ENCODE measurements at regions not wholly inside any gene's neighbourhood (a gene's known extent, or its start where the extent isn't known, plus 50 kb on each side); places are given as distances from the start of the nearest gene placed in this dataset.

DNA sequence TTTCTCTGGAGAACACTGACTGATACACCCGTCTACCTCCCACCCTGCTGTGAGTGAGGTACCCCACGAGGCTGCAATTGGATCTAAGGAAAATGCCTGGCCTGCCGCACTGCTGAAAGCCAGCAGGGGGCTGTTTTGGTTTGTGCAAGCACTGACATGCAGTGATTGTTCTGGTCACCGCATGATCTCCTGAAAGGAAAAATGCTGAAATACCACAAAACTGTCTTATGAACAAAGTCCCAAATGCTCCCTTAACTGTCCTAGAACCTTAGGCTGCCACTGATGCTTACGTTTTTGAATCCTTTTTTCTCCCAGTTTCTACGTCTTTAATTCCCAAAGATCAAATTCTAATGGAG, 132.7 kb downstream of the JCAD start:
- no peak overlapping the region for H3K4me3 ChIP-seq (replicated peaks in 1 of 2; ENCODE audit: low read depth in 2 of 2, low read length in 2 of 2)
- DNase-seq (ENCODE audit: low read depth in 2 of 2), result peak; percentile 73 to 75
- TF ChIP-seq, protein P1, sequence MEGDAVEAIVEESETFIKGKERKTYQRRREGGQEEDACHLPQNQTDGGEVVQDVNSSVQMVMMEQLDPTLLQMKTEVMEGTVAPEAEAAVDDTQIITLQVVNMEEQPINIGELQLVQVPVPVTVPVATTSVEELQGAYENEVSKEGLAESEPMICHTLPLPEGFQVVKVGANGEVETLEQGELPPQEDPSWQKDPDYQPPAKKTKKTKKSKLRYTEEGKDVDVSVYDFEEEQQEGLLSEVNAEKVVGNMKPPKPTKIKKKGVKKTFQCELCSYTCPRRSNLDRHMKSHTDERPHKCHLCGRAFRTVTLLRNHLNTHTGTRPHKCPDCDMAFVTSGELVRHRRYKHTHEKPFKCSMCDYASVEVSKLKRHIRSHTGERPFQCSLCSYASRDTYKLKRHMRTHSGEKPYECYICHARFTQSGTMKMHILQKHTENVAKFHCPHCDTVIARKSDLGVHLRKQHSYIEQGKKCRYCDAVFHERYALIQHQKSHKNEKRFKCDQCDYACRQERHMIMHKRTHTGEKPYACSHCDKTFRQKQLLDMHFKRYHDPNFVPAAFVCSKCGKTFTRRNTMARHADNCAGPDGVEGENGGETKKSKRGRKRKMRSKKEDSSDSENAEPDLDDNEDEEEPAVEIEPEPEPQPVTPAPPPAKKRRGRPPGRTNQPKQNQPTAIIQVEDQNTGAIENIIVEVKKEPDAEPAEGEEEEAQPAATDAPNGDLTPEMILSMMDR (IDR thresholded peaks at IDR 0.05; ENCODE audit: low read depth, low read length), result peak; percentile 80

- no peak for DNase-seq (ENCODE audit: low read depth in 2 of 2)
- TF ChIP-seq, protein P1 (IDR thresholded peaks at IDR 0.05; ENCODE audit: low read depth, low read length), result no peak
- no peak overlapping the region for H3K4me3 ChIP-seq (replicated peaks in 1 of 2; ENCODE audit: low read depth in 2 of 2, low read length in 2 of 2)
Measured at GRCh38 chr10:29925771-29926692, 133.4 kb downstream of the JCAD start.

GRCh38 chr10:29924436-29924835, 134.9 kb downstream of the JCAD start:
- TF ChIP-seq, protein P1 (IDR thresholded peaks at IDR 0.05; ENCODE audit: low read depth, low read length), result no peak

DNA sequence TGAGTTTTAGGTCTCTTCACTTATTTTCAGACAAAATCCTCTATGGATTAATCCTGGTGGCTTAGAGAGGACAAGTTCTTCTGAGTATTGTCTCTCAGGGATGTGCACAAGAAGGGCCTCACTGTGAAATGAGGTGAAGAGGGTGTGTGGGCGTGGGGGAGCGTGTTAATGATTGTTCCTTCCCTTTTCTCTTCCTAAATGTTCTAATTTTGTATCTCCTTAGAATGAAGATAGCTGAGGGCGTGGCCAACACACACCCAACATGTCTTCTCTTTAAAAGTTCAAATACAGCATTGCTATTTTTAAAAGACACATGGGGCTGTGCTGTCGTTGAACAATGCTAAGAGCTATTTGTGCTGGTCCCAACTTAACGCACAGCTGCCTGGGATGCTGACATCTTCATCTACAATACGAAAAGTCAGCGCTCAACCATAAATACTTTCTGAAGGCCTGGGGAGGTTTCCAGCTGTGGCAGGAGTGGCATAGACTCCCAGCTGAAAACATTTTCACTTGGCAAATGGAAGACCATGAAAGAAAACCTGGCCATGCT, 135.9 kb downstream of the JCAD start:
- no peak for DNase-seq (ENCODE audit: low read depth in 2 of 2)
- TF ChIP-seq, protein P1 (IDR thresholded peaks at IDR 0.05; ENCODE audit: low read depth, low read length), result no peak
- H3K4me3 ChIP-seq (replicated peaks in 1 of 2; ENCODE audit: low read depth in 2 of 2, low read length in 2 of 2), result no peak overlapping the region

More at GRCh38 chr10:29924436-29924835, 134.9 kb downstream of the JCAD start:
- no peak overlapping the region for H3K4me3 ChIP-seq (replicated peaks in 1 of 2; ENCODE audit: low read depth in 2 of 2, low read length in 2 of 2)
- DNase-seq (ENCODE audit: low read depth in 2 of 2), result no peak

DNA sequence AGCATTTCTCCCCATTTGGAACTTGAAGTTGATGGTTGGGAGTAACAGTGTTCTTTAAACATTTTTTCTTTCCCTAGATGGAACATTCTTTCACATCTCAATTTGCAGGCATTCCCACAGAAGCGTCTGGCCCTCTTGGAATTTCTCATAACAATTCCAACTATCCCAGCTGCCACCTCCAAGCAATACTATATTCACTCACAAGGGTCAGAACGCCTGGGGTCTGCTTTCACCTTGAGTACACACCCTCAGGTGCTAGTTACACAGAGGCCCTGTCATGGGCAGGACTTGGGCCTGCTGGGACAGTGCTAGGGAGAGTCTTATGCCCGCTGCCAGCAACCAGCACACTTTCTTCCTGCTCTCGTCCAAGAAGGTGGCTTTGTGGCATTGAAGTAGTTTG, 136.5 kb downstream of the JCAD start:
- TF ChIP-seq, protein P1 (IDR thresholded peaks at IDR 0.05; ENCODE audit: low read depth, low read length), result no peak
- no peak overlapping the region for H3K4me3 ChIP-seq (replicated peaks in 1 of 2; ENCODE audit: low read depth in 2 of 2, low read length in 2 of 2)
- no peak for DNase-seq (ENCODE audit: low read depth in 2 of 2)

GRCh38 chr10:29922226-29922625, 137.2 kb downstream of the JCAD start:
- TF ChIP-seq, protein P1 (IDR thresholded peaks at IDR 0.05; ENCODE audit: low read depth, low read length), result no peak
- no peak overlapping the region for H3K4me3 ChIP-seq (replicated peaks in 1 of 2; ENCODE audit: low read depth in 2 of 2, low read length in 2 of 2)
- DNase-seq (ENCODE audit: low read depth in 2 of 2), result no peak

Measured in cardiac fibroblast (primary cell).